ENCODE measurements at regions not wholly inside any gene's neighbourhood (a gene's known extent, or its start where the extent isn't known, plus 50 kb on each side); places are given as distances from the start of the nearest gene placed in this dataset.
"Not testable (repeated sequence)": the region's sequence is repeated elsewhere in the genome, so short reads cannot be mapped to it uniquely, and the experiment has no call there.

GRCh38 chr7:6999067-6999666, 173.1 kb upstream of the CCZ1B start:
- H3K4me3 ChIP-seq; H3K36me3 ChIP-seq; DNase-seq; H3K9me3 ChIP-seq; H3K27me3 ChIP-seq; H3K27ac ChIP-seq; H3K4me1 ChIP-seq; intact Hi-C loops (cut with DNase I): not testable (repeated sequence)
- 74 to 88% methylated on average over 5 of the region's 5 CpGs for WGBS, 2 donors

GRCh38 chr7:7002418-7003062, 176.5 kb upstream of the CCZ1B start:
- no peak overlapping the region for H3K4me3 ChIP-seq
- intact Hi-C loops (cut with DNase I): no loop called here
- H3K27ac ChIP-seq: no peak overlapping the region
- H3K4me1 ChIP-seq: no peaks in the 10 kb centered on the region
- TF ChIP-seq EP300 (IDR thresholded peaks at IDR 0.05): no peak
- TF ChIP-seq POLR2AphosphoS5 (IDR thresholded peaks at IDR 0.05): no peak
- no peak for TF ChIP-seq POLR2A (IDR thresholded peaks at IDR 0.05)
- TF ChIP-seq CTCF (IDR thresholded peaks at IDR 0.05): no peak
- H3K27me3 ChIP-seq: no peaks in the 10 kb centered on the region
- 81 to 88% methylated on average over 2 of the region's 2 CpGs for WGBS, 2 donors
- no peak for DNase-seq
- no peaks in the 10 kb centered on the region for H3K36me3 ChIP-seq
- H3K9me3 ChIP-seq: no peaks in the 10 kb centered on the region

GRCh38 chr7:7005303-7005702, 177.0 kb upstream of the C1GALT1 start:
- no peaks in the 10 kb centered on the region for H3K9me3 ChIP-seq
- no peak overlapping the region for H3K4me3 ChIP-seq
- H3K27me3 ChIP-seq: no peaks in the 10 kb centered on the region
- H3K36me3 ChIP-seq: no peaks in the 10 kb centered on the region
- no peak overlapping the region for H3K27ac ChIP-seq
- TF ChIP-seq CTCF (IDR thresholded peaks at IDR 0.05): no peak
- TF ChIP-seq EP300 (IDR thresholded peaks at IDR 0.05): no peak
- TF ChIP-seq POLR2A (IDR thresholded peaks at IDR 0.05): no peak
- TF ChIP-seq POLR2AphosphoS5 (IDR thresholded peaks at IDR 0.05): no peak
- no peaks in the 10 kb centered on the region for H3K4me1 ChIP-seq
- intact Hi-C loops (cut with DNase I): no loop called here
- 71 to 78% methylated on average over 4 of the region's 4 CpGs for WGBS, 2 donors
- no peak for DNase-seq

- WGBS, 2 donors: 98 to 99% methylated on average over 2 of the region's 2 CpGs
Measured at GRCh38 chr7:7005949-7006348, 176.4 kb upstream of the C1GALT1 start.

GRCh38 chr7:7011241-7011640, 171.1 kb upstream of the C1GALT1 start:
- H3K27ac ChIP-seq; H3K4me3 ChIP-seq; H3K27me3 ChIP-seq; H3K4me1 ChIP-seq; intact Hi-C loops (cut with DNase I); H3K9me3 ChIP-seq; DNase-seq; H3K36me3 ChIP-seq: not testable (repeated sequence)
- 79 to 86% methylated on average over 8 of the region's 8 CpGs for WGBS, 2 donors

More at GRCh38 chr7:7005949-7006348, 176.4 kb upstream of the C1GALT1 start:
- H3K36me3 ChIP-seq; H3K9me3 ChIP-seq; DNase-seq; H3K4me1 ChIP-seq; H3K4me3 ChIP-seq; H3K27ac ChIP-seq; H3K27me3 ChIP-seq; intact Hi-C loops (cut with DNase I): not testable (repeated sequence)

GRCh38 chr7:7011751-7012150, 170.6 kb upstream of the C1GALT1 start:
- H3K27me3 ChIP-seq; intact Hi-C loops (cut with DNase I); H3K4me3 ChIP-seq; H3K4me1 ChIP-seq; H3K27ac ChIP-seq; H3K36me3 ChIP-seq; DNase-seq; H3K9me3 ChIP-seq: not testable (repeated sequence)
- 91 to 93% methylated on average over 7 of the region's 7 CpGs for WGBS, 2 donors

All from sigmoid colon (tissue), 6 donors.